M059J (cell line): ENCODE measurements at regions not wholly inside any gene's neighbourhood (a gene's known extent, or its start where the extent isn't known, plus 50 kb on each side); places are given as distances from the start of the nearest gene placed in this dataset.
A peak's percentile ranks its signal among the peaks of the same experiment; 100 is the strongest.

Source experiments
- DNase-seq: peaks from one replicate; pipeline ENCODE4 v3.0.0-alpha.2; 2012; ENCODE audit warnings: low read depth

GRCh38 chr4:26137288-26137687 lies 183.5 kb upstream of the RBPJ start:
- DNase-seq = no peak

GRCh38 chr4:26139310-26139924 lies 181.4 kb upstream of the RBPJ start:
- DNase-seq = no peak

DNA sequence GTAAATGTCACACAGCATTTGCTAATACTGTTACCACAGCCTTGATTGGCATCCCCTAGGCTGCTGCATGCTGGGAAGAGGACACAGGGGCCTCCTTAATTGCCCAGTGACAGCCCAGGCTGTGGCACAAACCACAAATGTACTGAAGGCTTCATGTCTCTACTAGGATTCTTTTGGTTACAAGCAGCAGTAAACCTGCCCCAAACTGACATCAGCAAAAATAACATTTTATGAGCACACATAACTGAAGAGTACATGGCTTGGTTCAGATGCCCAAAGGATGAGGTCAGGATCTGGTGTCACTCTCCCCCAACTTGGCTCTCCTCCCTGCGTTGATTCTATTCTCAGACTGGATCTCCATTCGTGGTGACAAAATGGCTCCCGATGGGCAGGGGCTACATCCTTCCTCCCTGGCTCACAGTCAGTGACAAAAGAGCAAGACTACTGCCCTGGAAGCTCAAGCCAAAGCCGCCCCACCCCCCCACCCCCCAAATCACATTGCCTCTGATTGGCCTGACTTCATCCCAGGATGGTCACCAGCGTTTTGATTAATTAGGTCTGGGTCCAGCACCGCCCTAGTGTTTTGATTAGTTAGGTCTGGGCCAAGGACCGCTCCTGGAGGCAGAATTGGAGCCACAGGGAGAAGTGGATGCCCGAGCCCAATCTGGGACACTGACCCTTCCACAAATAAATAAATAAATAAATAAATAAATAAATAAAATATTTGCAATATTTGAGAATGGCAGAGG lies 180.5 kb upstream of the RBPJ start:
- DNase-seq = peak; percentile 93

DNA sequence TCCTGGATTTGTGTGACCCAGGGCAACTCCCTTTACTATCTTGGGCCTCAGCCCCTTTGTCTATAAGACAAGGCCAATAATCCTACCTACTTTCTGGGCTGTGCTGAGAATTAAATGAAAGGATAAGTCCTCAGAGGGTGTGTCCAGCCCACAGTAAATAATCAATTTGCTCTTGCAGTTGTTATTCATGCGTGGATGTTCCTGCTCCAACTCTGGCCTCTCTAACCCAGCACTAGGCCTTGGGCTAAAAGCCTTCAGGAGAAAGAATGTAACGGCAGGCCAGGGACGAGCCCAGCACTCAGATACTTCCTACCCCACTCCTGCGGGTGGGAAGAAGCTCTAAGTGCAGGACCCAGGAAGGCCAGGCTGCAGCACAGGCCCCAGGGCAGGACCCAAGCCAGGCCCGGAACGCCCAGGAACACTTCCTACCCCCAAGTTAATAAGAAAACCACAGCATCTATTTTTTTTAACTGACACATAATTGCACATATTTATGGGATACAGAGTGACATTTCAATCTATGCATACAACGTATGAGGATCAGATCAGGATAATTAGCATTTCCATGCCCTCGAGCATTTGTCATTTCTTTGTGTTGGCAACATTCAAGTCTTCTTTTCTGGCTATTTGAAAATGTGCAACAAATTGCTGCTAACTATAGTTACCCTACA lies 179.6 kb upstream of the RBPJ start:
- DNase-seq = peak; percentile 67

DNA sequence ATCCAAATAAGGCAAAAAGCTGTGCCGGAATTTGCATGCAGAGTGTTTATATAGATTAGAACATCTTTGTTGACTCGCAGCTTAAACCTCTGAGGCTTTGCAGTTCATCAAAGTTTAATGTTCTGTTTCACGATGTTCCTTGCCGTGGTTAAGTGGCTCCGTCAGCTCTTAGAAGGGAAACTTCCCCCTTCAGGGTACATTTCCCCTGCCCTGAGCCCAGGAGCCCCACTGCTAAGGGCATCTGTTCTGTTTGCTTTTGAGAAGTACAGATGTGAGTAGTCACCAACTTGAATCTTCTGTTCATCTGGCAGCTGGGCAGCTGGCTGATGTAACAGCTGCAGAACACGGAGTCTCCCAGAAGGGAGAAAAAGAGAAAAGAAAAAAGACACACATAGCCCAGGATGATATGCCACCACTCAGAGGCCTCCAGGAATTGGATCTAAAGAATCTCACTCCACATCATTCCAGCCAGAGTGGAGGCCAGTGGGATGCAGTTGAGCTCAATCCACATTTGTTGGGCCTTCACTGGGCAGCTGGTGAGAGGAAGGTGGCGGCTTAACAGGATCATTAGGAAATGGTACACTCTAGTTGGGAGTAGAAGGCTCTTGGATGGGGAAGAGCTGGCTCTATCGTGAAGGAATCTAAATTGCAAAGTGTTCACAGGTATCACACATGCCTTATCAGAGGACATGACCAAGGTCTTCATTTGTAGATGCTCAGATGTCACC lies 178.7 kb upstream of the RBPJ start:
- peak; percentile 46 for DNase-seq

DNA sequence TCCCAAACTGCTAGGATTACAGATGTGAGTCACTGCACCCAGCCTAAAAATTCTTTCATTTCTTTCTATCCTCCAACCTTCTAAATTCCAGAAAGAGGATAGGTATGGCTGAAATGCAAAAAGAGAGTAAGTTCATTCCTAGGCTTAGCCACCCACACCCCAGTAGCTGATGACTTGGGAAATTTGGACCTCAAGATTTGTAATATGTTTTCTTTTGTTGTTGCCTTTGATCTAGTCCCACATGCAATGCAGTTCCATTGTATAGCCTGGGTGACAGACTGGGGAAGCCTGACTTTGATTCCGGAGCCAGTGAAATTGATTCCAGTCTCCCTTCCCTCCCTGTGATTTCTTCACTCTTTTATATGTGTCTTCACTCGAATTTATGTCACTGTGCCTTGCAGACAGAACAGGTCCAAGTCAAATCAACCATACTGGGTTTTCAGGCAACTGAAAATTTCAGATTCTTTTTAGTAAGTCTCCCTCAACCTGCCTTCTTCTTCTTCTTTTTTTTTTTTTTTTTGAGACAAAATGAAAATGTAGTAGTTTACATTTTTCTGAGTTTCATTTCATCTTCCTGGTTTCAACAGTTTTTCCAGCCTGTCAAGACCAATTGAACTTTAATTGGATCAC lies 176.2 kb upstream of the RBPJ start:
- no peak for DNase-seq

DNA sequence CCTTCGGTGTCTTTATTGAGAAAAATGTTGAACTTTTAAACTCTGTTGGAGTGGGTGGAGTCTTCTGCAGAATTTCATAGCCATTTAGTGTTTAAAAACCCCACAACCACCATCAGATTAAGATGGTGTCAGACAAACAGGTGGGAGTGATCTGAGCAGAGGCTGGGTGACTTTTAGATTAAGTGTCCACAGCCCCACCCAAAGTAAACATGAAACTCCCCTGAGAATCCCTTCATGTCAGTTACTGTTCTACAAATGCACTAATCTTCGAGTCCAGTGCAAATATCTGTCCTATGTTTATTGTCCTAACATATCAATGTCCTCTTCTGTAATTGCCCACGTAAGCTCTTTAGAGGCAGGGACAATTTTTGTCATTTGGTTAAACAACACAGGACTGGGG lies 175.6 kb upstream of the RBPJ start:
- DNase-seq = no peak

GRCh38 chr4:26148927-26149326 lies 171.9 kb upstream of the RBPJ start:
- no peak for DNase-seq

DNA sequence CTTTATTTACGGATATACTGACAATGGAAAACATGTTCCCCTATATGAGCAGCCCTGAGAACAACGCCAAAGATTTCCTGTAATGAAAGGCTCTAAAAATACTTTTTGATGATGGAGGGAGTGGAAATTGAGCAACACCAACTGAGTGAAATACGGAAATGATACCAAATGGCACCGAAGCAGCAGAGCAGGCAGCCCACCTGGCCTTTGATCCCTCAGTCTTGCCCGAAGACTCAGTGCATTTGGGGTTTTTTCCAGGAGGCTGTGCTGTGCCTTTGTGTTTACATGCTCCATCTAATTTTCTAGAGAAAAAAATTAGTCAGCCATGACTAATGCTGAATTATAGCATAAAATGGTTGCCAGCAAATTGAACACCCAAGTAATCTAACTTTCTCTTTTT lies 169.9 kb upstream of the RBPJ start:
- peak; percentile 70 for DNase-seq

DNA sequence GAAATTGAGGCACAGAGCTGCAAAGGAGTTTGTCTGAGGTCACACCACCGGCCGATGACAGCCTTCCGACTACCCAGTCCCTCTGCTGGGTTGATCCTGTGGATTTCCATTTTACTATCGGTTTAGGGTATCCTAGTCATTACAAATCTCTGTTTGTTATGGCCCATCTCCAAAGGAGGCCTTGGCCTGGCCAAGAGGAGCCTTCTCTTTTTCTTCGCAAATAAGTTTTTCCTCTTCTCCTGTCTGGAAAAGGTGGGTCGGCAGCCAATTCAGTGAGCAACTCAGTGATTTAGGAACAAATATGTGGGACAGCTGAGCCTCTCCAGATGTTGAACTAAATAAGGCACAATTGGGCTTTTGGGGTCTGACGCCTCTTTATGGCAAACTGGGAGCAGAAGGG lies 169.2 kb upstream of the RBPJ start:
- DNase-seq = no peak

- no peak for DNase-seq
Measured at GRCh38 chr4:26152056-26152455, 168.8 kb upstream of the RBPJ start.

GRCh38 chr4:26157541-26157940 lies 163.3 kb upstream of the RBPJ start:
- peak; percentile 55 for DNase-seq

DNA sequence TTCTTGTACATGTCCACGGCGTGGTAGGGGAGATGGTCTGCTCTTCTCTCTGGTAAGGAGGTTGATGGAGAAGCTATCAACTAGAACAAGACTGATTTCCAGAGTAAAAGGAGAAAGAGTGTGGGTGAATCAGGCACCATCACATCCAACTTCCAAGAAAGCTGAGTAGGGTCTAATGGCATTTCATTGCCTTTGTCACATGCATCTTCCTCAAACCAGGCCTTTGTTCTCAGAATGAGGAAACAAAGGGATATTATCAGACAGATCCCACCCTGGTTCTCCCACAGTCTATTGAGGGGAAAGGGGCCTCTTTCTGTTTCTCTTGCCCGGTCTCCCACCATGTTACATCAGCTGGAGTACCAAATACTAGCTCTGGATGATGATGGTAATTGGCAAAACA lies 160.2 kb upstream of the RBPJ start:
- no peak for DNase-seq

DNA sequence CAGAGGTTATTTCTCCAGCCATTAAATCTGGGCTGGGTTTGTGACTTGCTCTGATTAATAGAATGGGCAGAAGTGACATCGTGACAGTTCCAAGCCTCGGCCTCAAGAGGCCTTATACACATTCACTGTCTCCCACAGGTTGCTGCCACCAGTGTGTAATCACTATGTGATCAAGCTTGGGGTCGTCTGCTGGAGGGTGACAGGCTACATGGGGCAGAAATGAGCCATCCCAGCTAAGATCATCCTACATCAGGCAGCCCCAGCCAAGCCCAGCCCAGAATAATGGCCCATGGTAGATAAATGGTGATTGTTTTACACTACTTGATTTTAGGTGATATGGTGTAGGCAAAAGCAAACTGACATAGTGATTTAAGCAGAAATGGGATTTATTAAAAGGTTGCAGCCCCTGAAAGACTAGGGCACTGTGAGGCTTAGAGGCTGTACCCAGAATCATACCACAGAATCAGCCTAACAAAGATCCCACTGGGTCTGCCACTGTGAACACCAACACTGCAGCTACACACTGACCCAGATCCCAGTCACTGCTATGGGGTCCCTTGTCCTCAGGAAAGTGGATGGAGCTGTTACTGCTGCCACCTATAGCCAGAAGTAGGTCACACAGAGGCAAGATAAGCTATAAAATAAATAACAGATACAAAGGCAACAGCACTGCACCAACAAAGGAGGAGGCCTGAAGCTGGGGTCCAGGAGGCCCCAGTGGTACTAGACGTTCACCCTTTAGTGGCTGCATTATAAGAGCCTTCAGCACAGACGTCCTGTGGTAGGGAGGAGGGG lies 159.6 kb upstream of the RBPJ start:
- no peak for DNase-seq

DNA sequence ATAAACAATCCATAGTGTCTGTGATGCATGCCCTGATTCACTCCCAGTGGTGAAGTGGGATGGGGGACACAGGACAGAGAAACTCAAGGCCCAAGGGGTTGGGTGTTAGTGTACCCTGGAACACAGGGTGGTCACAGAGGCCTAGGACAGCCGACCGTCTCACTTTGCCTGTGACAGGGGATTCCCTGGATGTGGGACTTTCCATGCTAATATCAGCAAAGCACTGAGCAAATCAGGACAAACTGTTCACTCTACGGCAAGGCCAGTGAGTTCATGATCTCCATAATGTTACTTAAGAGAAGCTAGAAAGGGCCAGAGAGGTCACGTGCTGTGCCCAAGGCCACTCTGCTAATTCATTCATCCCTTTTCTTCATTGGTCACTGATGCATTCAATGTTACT lies 158.7 kb upstream of the RBPJ start:
- DNase-seq = no peak

GRCh38 chr4:26163425-26164362 lies 157.1 kb upstream of the RBPJ start:
- no peak for DNase-seq

DNA sequence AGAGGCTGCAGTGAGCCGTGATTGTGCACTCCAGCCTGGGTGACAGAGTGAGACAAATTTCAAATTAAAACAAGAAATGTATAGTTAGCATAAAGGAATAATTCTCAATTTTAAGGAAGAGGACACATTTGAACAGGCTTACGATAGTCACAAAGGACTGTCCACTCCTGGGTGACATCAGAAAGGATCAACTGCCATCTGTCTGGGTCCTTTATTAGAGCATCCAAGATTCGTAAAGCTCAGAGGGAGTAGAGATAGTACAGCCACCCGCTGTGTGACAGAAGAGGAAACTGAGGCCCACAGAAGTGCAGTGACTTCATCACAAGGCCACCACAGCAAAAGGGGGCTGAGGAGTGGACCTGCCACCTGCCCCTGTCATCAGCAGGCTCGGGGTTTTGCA lies 149.3 kb upstream of the RBPJ start:
- DNase-seq = no peak

DNA sequence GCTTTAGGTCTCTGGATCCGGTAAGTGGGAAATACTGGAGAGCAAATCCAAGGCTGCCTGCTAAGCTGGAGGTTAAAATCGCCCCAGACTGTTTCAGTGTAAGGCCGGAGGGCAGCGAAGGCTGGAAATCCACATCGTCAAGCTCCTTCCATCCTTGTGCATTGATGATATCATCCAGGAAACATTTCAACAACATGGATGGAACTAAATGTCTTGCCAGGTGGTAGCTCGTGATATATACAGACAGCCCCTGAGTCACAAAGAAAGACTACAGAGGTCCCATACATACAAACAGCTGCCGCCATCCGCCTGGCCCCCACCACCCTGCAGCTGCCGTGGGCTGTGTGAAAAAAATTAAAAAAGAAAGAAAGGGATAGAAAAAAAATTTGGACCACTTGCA lies 148.9 kb upstream of the RBPJ start:
- peak; percentile 30 for DNase-seq

DNA sequence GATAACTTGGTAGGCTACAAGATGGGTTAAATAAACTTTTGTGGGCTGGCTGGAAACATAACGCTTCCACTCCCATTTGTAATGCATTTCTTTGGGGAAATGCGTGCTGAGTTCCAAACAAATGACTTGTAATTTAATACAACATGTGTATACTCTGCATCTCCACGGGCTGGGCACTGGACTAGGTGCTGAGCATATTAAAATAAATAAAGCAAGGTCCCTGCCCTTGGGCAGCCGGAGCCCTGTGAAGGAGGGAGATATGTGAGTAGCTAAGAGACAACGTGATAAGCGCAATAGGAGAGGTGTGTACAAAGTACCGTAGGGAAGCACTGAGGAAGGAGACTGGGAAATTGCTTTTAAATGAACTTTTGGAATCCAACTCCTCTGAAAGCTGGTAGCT lies 147.2 kb upstream of the RBPJ start:
- DNase-seq = peak; percentile 38

DNA sequence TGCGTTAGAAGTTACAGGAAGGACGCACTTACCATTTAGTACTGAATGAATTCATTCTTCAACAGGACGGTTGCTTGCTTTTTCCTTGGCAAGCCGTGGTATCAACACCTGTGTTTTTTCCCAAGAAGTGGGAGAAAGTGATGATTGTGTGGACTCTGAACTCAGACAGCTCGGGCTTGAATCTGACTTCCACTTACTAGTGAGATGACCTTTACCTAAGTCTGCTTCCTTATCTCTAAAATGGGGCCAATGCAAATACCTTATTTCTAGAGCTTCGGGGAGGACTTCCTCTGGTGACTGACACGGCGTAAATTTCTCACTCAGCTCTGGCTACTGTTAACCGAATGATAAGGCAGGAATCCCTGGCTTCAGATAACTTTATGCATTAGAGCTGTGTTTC lies 146.8 kb upstream of the RBPJ start:
- no peak for DNase-seq
